ENCODE measurements at regions not wholly inside any gene's neighbourhood (a gene's known extent, or its start where the extent isn't known, plus 50 kb on each side); places are given as distances from the start of the nearest gene placed in this dataset.

DNA sequence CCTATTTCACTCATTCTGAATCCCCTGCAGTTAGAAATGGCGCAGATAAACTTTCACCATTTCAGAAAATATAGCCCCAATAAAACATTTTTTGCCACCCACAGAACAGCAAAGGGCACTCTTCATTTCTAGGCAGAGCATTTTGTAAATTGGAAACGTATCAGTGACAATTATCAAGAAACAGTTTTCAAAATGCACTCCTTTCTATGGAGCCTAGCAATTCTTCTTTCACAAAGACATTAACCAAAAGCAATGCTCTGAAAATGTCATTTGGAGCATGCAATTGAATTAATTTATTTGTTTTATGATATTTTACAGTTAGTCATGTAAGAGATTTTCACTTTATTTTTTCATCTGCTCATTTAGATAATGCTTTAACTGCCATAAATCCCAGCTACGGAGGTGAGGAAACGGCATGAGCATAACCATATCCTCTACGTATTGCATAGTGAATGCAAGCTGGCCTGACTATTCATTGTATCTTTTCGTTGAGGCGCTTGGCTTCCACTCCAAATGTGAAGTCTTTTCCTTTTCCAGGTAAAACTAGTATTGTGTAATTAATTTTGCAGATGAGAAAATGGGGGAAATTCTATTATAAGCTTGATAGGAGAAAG is 813.4 kb downstream of the C6orf118 start:
- no peak for TF ChIP-seq GABPB1 (CRISPR knock-in tag; IDR thresholded peaks at IDR 0.05)
- TF ChIP-seq CC2D1A (CRISPR knock-in tag; IDR thresholded peaks at IDR 0.05), result no peak
- no peak for TF ChIP-seq HNF4A (CRISPR knock-in tag; IDR thresholded peaks at IDR 0.05)
- TF ChIP-seq, protein P1, sequence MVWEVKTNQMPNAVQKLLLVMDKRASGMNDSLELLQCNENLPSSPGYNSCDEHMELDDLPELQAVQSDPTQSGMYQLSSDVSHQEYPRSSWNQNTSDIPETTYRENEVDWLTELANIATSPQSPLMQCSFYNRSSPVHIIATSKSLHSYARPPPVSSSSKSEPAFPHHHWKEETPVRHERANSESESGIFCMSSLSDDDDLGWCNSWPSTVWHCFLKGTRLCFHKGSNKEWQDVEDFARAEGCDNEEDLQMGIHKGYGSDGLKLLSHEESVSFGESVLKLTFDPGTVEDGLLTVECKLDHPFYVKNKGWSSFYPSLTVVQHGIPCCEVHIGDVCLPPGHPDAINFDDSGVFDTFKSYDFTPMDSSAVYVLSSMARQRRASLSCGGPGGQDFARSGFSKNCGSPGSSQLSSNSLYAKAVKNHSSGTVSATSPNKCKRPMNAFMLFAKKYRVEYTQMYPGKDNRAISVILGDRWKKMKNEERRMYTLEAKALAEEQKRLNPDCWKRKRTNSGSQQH (CRISPR knock-in tag; IDR thresholded peaks at IDR 0.05; ENCODE audit: low read depth), result no peak
- TF ChIP-seq, protein P2, sequence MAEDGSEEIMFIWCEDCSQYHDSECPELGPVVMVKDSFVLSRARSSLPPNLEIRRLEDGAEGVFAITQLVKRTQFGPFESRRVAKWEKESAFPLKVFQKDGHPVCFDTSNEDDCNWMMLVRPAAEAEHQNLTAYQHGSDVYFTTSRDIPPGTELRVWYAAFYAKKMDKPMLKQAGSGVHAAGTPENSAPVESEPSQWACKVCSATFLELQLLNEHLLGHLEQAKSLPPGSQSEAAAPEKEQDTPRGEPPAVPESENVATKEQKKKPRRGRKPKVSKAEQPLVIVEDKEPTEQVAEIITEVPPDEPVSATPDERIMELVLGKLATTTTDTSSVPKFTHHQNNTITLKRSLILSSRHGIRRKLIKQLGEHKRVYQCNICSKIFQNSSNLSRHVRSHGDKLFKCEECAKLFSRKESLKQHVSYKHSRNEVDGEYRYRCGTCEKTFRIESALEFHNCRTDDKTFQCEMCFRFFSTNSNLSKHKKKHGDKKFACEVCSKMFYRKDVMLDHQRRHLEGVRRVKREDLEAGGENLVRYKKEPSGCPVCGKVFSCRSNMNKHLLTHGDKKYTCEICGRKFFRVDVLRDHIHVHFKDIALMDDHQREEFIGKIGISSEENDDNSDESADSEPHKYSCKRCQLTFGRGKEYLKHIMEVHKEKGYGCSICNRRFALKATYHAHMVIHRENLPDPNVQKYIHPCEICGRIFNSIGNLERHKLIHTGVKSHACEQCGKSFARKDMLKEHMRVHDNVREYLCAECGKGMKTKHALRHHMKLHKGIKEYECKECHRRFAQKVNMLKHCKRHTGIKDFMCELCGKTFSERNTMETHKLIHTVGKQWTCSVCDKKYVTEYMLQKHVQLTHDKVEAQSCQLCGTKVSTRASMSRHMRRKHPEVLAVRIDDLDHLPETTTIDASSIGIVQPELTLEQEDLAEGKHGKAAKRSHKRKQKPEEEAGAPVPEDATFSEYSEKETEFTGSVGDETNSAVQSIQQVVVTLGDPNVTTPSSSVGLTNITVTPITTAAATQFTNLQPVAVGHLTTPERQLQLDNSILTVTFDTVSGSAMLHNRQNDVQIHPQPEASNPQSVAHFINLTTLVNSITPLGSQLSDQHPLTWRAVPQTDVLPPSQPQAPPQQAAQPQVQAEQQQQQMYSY (CRISPR knock-in tag; IDR thresholded peaks at IDR 0.05), result no peak
- no peak for TF ChIP-seq ZNF224 (CRISPR knock-in tag; IDR thresholded peaks at IDR 0.05)

Measured in HepG2 (cell line).